Keratinocyte (primary cell): ENCODE measurements at regions not wholly inside any gene's neighbourhood (a gene's known extent, or its start where the extent isn't known, plus 50 kb on each side); places are given as distances from the start of the nearest gene placed in this dataset.

Source experiments
- DNase-seq: peaks from one replicate; pipeline ENCODE4 v3.0.0-alpha.2; 2011; ENCODE audit warnings: low read depth, missing footprints, low spot score
- FAIRE-seq: peaks from 2 replicates; lab custom pipeline; 2011; peaks lifted over from hg19 to GRCh38; lab: Jason Lieb, UNC
- H2AFZ ChIP-seq: 2 replicates; pipeline ENCODE4 v1.6.0; 2012; ENCODE audit warnings: low read length, control low read depth, inconsistent platforms; ENCODE audit not compliant: control insufficient read depth
- H3K27ac ChIP-seq: 2 replicates; pipeline ENCODE4 v1.5.1; 2011; ENCODE audit warnings: low read length; ENCODE audit not compliant: control insufficient read depth, insufficient read depth
- H3K27me3 ChIP-seq: 3 replicates; pipeline ENCODE4 v1.6.0; 2011; ENCODE audit warnings: low read length; ENCODE audit not compliant: control insufficient read depth, insufficient read depth; ENCODE audit errors: extremely low read depth
- H3K36me3 ChIP-seq, 2 experiments: 2 replicates in 1 of 2; 3 replicates in 1 of 2; pipeline ENCODE4 v1.5.1; 2011; ENCODE audit warnings: low read length in 2 of 2, mild to moderate bottlenecking in 1 of 2; ENCODE audit not compliant: control insufficient read depth in 2 of 2, insufficient read depth in 2 of 2; ENCODE audit errors: extremely low read depth in 1 of 2
- H3K4me1 ChIP-seq: 3 replicates; pipeline ENCODE4 v1.5.1; 2011; ENCODE audit warnings: low read length; ENCODE audit not compliant: control insufficient read depth, insufficient read depth; ENCODE audit errors: extremely low read depth
- H3K4me2 ChIP-seq: 3 replicates; pipeline ENCODE4 v1.6.0; 2011; ENCODE audit warnings: low read depth, low read length; ENCODE audit not compliant: control insufficient read depth, insufficient read depth; ENCODE audit errors: extremely low read depth
- H3K4me3 ChIP-seq, 3 experiments: fragments of 200-600 bp in 1 of 3; sonication (generic) in 1 of 3; 2 replicates in 2 of 3; 3 replicates in 1 of 3; pipeline ENCODE4 v1.5.1; 2011 to 2016; ENCODE audit warnings: low read length in 3 of 3, mild to moderate bottlenecking in 3 of 3, control low read depth in 2 of 3, inconsistent platforms in 1 of 3, low read depth in 1 of 3, mixed read lengths in 1 of 3, mixed run types in 1 of 3, moderate library complexity in 1 of 3; ENCODE audit not compliant: control insufficient read depth in 2 of 3, insufficient read depth in 2 of 3; ENCODE audit errors: extremely low read depth in 1 of 3
- H3K79me2 ChIP-seq: 2 replicates; pipeline ENCODE4 v1.6.0; 2012; ENCODE audit warnings: low read length; ENCODE audit not compliant: control insufficient read depth, insufficient read depth
- H3K9ac ChIP-seq: 3 replicates; pipeline ENCODE4 v1.6.0; 2011; ENCODE audit warnings: low read length; ENCODE audit not compliant: control insufficient read depth, insufficient read depth; ENCODE audit errors: extremely low read depth
- H3K9me1 ChIP-seq: 3 replicates; pipeline ENCODE4 v1.6.0; 2011; ENCODE audit warnings: low read length; ENCODE audit not compliant: control insufficient read depth, insufficient read depth; ENCODE audit errors: extremely low read depth
- H3K9me3 ChIP-seq: 2 replicates; pipeline ENCODE4 v1.5.1; 2012; ENCODE audit warnings: low read depth, low read length; ENCODE audit not compliant: control insufficient read depth
- H4K20me1 ChIP-seq: 3 replicates; pipeline ENCODE4 v1.6.0; 2011; ENCODE audit warnings: low read length; ENCODE audit not compliant: control insufficient read depth, insufficient read depth; ENCODE audit errors: extremely low read depth
- CTCF ChIP-seq, 3 experiments: IDR thresholded peaks in 1 of 3; conservative IDR thresholded peaks in 1 of 3; optimal IDR thresholded peaks in 1 of 3; 2 replicates in 2 of 3; 3 replicates in 1 of 3; pipeline versions ENCODE3 to v1.5.1; 2011; ENCODE audit warnings: low read length in 3 of 3, mild to moderate bottlenecking in 3 of 3, moderate library complexity in 2 of 3, control low read depth in 1 of 3, inconsistent platforms in 1 of 3; ENCODE audit not compliant: insufficient read depth in 2 of 3; ENCODE audit errors: extremely low read depth in 1 of 3
- EZH2 ChIP-seq: IDR thresholded peaks from one replicate; pipeline ENCODE4 v1.6.1; 2012; ENCODE audit warnings: inconsistent platforms, mild to moderate bottlenecking, low read length, moderate library complexity
- dilution Hi-C: fragments of 300-500 bp; cut with MboI; formaldehyde crosslinking; loops from one replicate; pipeline ENCODE4 v1.7.0; 2020; ENCODE audit warnings: low sequenced_read_pairs; ENCODE audit not compliant: extremely low pct_ligation_motif_present

GRCh38 chr9:100715100-100715380 is 137.2 kb downstream of the CAVIN4 start:
- Histone ChIP-seq H3K9me3 (no peaks in the 10 kb centered on the region), H3K9me1 (no peaks in the 10 kb centered on the region), H2AFZ (no peak overlapping the region), H3K27ac (no peak overlapping the region), H3K4me2 (no peak overlapping the region), H3K4me3 (no peak overlapping the region), H3K27me3 (no peaks in the 10 kb centered on the region), H4K20me1 (no peaks in the 10 kb centered on the region), H3K9ac (no peak overlapping the region), H3K4me1 (no peaks in the 10 kb centered on the region), H3K79me2 (no peaks in the 10 kb centered on the region), H3K36me3 (no peaks in the 10 kb centered on the region)
- FAIRE-seq (no peak), DNase-seq (no peak)
- dilution Hi-C loops: no loop called here
- no peak for TF ChIP-seq EZH2
- TF ChIP-seq CTCF (optimal IDR thresholded peaks at IDR 0.05 in 1 of 3, IDR thresholded peaks at IDR 0.05 in 1 of 3, conservative IDR thresholded peaks at IDR 0.05 in 1 of 3; ENCODE audit: extremely low read depth in 1 of 3, insufficient read depth in 2 of 3, low read length in 3 of 3): no peak

- TF ChIP-seq CTCF (optimal IDR thresholded peaks at IDR 0.05 in 1 of 3, IDR thresholded peaks at IDR 0.05 in 1 of 3, conservative IDR thresholded peaks at IDR 0.05 in 1 of 3; ENCODE audit: extremely low read depth in 1 of 3, insufficient read depth in 2 of 3, low read length in 3 of 3): no peak
- no peak for TF ChIP-seq EZH2
- no peak overlapping the region for H3K4me2 ChIP-seq
- dilution Hi-C loops: no loop called here
- H4K20me1 ChIP-seq: no peaks in the 10 kb centered on the region
- no peaks in the 10 kb centered on the region for H3K9me1 ChIP-seq
- no peak for FAIRE-seq
- H3K36me3 ChIP-seq: no peaks in the 10 kb centered on the region
- no peak overlapping the region for H3K27ac ChIP-seq
- H3K27me3 ChIP-seq: no peaks in the 10 kb centered on the region
- no peak overlapping the region for H3K4me3 ChIP-seq
- no peak for DNase-seq
- H3K9me3 ChIP-seq: no peaks in the 10 kb centered on the region
- no peak overlapping the region for H2AFZ ChIP-seq
- H3K9ac ChIP-seq: no peak overlapping the region
- H3K4me1 ChIP-seq: no peaks in the 10 kb centered on the region
- H3K79me2 ChIP-seq: no peaks in the 10 kb centered on the region
These were observed 140.8 kb downstream of the CAVIN4 start for GRCh38 chr9:100718717-100719116.
